C1 segment of cervical spinal cord (tissue), 14 donors: ENCODE measurements at regions not wholly inside any gene's neighbourhood (a gene's known extent, or its start where the extent isn't known, plus 50 kb on each side); places are given as distances from the start of the nearest gene placed in this dataset.

ENCODE experiments used
- DNase-seq, 14 donors: peaks; one replicate each; lab custom pipeline; 2025; lab: John Stamatoyannopoulos, UW

- DNase-seq: no peak
These were observed 501.7 kb upstream of the STXBP6 start for GRCh38 chr14:25551674-25552073.

- no peak for DNase-seq
These were observed 496.9 kb upstream of the STXBP6 start for GRCh38 chr14:25546826-25547225.

- DNase-seq: peak in 4 of 14 donors; percentile 1 to 6 (median 3)
These were observed 488.0 kb upstream of the STXBP6 start for GRCh38 chr14:25537846-25538455.

- DNase-seq: no peak
These were observed 476.3 kb upstream of the STXBP6 start for GRCh38 chr14:25526290-25526689.

- DNase-seq: no peak
These were observed 473.0 kb upstream of the STXBP6 start for GRCh38 chr14:25522926-25523325.

GRCh38 chr14:25522116-25522515 lies 472.2 kb upstream of the STXBP6 start:
- DNase-seq: no peak

GRCh38 chr14:25521616-25522015 lies 471.7 kb upstream of the STXBP6 start:
- DNase-seq: no peak

- DNase-seq: no peak
These were observed 470.9 kb upstream of the STXBP6 start for GRCh38 chr14:25520821-25521220.

GRCh38 chr14:25518364-25518763 lies 468.4 kb upstream of the STXBP6 start:
- DNase-seq: no peak

GRCh38 chr14:25516838-25517237 lies 466.9 kb upstream of the STXBP6 start:
- no peak for DNase-seq

GRCh38 chr14:25508845-25509244 lies 458.9 kb upstream of the STXBP6 start:
- DNase-seq: no peak

- DNase-seq: no peak
These were observed 451.8 kb upstream of the STXBP6 start for GRCh38 chr14:25501749-25502148.

- no peak for DNase-seq
These were observed 439.0 kb upstream of the STXBP6 start for GRCh38 chr14:25488961-25489360.

- DNase-seq: no peak
These were observed 435.4 kb upstream of the STXBP6 start for GRCh38 chr14:25485381-25485780.

GRCh38 chr14:25484906-25485305 lies 435.0 kb upstream of the STXBP6 start:
- no peak for DNase-seq

GRCh38 chr14:25484235-25484634 lies 434.3 kb upstream of the STXBP6 start:
- DNase-seq: no peak

GRCh38 chr14:25477316-25478098 lies 427.6 kb upstream of the STXBP6 start:
- DNase-seq: no peak

- no peak for DNase-seq
These were observed 422.8 kb upstream of the STXBP6 start for GRCh38 chr14:25472700-25473099.

- DNase-seq: no peak
These were observed 414.8 kb upstream of the STXBP6 start for GRCh38 chr14:25464772-25465171.

GRCh38 chr14:25464078-25464477 lies 414.1 kb upstream of the STXBP6 start:
- DNase-seq: no peak

- no peak for DNase-seq
These were observed 413.5 kb upstream of the STXBP6 start for GRCh38 chr14:25463480-25463879.

GRCh38 chr14:25461780-25462179 lies 411.8 kb upstream of the STXBP6 start:
- DNase-seq: no peak

- DNase-seq: no peak
These were observed 394.4 kb upstream of the STXBP6 start for GRCh38 chr14:25444381-25444780.
